NCI-H2107 treated with DMSO at 0.1 percent for 48 hours (cell line): ENCODE measurements at regions not wholly inside any gene's neighbourhood (a gene's known extent, or its start where the extent isn't known, plus 50 kb on each side); places are given as distances from the start of the nearest gene placed in this dataset.
"Not testable (repeated sequence)": the region's sequence is repeated elsewhere in the genome, so short reads cannot be mapped to it uniquely, and the experiment has no call there.

Experiments used
- DNase-seq: peaks from one replicate; lab custom pipeline; 2025; ENCODE audit not compliant: unreplicated experiment; lab: John Stamatoyannopoulos, UW

DNA sequence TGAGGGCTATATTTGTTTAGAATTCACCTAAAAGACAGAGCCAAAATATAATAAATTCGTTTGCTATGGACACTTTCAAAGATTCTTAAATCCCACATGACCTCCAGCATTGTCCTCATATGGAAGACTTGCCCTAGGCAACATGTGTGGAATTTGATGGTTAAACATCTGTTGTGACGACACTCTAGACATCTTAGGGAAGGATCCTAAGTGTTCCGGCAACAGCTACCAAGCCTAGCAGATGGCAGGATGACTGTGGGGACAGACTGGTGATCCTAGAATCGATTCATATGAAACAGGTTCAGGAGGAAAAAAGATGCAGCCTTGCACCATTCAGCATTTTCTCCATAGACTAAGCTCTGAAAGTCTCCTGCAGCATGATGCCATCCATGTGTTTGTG lies 77.6 kb upstream of the BACH2 start:
- DNase-seq: no peak

DNA sequence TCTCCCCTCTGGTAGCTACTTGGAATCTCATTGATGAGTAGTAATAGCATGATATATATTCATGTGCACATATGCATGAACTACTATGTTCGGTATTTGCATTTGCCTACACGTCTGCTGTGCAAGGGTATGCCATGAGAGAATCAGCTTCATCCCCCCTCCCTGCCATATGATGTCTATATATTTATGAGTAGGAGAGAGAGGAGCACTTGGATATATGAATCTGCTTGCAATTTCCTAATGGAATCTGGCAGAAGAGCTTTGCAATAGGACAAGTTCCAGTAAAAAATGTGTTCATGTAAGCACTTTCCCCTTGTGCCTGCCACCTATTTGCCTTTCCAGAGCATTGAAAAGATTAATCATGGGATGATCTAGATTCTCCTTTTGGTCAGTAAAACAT lies 76.2 kb upstream of the BACH2 start:
- no peak for DNase-seq

DNA sequence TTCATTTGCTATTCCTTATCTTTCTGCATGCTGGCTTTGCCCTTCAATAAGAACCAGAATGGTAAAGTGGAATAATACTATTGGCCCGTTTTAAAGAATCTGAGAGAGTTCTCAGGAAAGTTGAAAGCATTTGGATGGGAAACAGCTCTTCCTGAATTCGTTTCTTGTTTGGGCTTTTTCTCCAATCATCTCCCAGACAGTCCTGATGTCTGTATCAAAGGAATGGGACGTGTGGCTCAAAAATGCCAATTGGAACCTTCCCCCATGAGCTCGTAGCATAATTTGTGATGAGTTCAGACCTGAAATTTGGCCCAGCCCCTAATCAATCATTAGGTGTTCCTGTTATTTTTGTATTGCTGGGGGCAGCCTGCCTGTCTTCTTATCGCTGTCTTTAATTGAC lies 75.8 kb upstream of the BACH2 start:
- no peak for DNase-seq

DNA sequence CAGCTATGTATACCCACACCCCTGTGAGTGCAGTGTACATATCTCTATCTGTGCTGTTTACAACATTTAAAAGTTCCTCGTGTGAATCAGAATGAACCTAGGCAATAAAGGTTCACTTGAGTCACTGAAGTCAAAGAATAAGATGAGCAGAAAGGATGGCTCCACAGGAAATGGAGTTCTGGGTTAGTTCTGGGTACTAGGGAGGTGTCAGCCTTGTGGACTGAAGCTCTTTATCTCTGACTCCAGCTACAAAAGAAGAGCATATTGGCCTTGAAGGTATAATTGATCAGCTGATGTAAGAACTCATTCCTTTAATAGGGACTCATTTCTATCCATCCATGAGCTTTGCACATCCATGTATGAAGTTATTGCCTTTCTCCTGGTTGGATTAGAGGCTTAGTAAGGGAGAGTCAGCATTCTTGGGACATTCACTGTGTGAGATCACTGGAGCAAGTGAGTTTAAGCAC lies 73.9 kb upstream of the BACH2 start:
- DNase-seq: no peak

DNA sequence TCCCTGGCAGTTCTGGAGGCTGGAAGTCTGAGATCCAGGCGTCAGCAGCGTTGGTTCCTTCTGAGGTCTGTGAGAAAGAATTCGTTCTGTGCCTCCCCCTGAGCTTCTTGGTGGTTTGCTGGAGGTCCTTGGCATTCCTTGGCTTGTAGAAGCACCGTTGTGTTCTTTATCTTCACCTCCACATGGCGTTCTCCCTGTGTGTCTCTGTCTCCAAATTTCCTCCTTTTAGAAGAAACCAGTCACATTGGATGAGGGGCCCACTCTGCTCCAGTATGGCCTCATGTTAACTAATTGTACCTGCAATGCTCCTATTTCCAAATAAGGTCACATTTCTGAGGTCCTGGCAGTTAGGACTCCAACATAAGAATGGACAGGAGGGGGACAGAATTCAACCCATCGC lies 73.0 kb upstream of the BACH2 start:
- DNase-seq: no peak

DNA sequence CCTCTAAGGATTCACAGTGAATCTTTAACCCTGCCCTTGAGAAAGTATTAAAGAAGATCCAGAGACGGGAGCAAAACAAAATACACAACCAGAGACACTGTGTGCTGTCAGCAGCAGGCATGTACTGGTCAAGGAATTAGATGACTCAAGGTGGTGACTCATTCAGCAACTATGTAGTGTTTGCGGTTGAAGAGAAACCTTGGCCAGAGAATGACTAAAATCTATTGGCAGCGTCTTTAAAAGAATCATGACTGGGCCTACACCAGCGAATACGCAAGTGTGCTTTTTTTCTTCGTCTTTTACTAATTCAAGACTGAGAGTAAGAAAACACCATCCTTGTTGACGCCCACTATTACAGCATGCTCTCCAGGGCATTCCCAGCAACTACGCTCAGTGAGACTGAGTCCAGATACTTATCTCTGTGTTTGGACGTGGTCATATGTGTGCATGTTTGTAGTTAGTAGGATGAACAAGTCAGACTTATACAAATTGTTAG lies 72.4 kb upstream of the BACH2 start:
- no peak for DNase-seq

DNA sequence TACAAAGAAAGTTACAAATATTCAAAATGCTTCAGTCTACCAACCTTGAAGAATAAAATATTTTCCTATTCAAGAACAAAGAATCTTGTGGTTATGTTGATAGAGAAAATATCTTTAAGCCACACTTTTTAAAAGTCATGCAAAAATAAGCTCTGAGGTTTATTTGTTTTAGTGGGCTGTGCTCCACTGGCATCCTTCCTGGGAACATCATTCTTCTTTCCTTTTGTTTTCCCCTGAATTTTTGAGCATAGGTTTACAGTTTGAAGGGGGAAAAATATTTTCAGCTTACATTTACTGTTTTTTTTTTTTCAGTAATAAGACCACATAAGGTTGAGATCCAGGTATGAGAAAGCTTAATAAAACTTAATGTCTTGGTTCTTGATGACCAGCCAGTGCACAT lies 72.0 kb upstream of the BACH2 start:
- DNase-seq: no peak

DNA sequence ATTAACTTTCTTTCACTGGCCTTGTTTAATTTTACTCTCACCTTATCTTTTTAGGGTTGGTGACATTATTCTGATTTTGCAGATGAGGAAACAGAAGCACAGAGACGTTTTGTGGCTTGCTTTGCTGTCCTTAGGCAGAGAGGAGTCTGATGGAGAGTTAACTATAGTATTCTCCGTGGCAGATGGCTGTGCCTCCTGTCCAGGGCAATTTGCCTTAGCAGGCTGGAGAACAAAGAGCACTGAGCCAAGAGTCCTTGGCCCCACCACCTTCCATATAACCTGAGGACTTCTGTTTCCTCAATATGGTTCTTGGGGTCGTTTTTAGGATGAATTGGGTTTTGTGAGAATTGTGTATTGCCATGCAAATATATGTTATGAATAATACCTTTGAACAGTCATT lies 71.4 kb upstream of the BACH2 start:
- DNase-seq: no peak

DNA sequence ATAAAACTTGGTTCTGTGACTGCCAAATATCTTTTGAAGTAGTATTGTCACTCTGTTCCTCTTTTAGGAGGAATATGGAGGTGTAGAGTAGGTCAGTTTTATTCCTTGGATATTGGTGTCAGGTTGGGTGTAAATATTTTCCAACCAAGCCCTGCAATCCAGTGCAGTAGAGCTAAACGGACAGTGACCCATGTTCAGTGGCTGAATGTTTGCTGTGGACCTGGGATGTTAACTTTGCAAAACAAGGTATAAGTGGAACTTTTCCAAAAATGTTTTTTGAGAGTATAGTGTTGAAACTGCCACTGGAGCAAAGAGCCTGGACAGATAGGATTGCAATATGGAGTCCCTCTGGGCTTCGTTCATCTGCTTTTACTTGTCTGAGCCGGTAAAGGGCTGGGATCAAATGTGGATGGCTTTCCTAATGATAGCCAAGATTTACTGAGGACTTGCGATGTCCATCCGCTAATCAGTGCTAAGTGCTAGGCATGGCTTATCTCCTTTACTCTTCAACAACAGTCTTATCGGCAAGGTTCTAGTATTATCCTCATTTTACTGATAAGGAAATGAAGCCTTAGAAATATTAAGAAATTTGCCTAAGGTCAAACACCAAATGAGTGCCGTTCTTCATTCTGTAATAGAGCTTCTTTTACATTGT lies 69.0 kb upstream of the BACH2 start:
- no peak for DNase-seq

DNA sequence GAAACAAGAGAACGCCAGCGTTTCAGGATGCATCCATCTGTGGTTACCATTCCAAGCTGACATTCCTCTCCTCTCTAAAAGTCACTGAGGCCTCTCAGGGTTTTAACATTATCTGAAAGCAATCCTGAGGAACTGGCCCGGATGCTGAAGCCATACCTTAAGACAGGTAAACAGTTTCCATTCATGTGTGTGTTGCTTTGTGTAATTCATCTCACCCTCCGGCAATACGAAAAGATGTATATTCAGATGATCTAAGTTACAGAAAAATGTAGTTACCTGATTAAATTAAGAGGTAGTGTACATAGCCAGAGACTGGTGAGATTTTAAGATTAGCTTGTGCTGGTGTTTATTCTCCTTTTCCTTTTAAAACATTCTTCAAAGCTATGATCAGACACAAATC lies 68.4 kb upstream of the BACH2 start:
- DNase-seq: no peak

DNA sequence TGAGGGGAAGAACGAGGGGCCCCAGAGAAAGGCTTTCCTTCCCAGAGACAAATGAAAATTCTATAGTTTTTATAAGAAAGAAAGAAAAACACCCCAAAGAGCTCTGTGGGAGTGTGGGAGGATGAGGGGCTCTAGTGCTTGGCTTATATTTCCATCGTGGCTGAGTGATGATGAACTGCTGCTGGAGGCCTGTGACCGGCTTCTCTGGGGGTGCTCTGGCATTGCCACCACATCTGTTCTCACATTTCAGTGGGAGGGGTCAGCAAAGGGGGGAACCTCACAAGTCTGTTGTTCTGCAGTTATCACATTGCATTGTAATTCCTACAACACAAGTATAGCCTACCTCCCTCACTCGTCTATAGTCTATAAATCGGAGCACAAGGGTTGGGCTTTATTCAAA lies 67.6 kb upstream of the BACH2 start:
- DNase-seq: no peak

DNA sequence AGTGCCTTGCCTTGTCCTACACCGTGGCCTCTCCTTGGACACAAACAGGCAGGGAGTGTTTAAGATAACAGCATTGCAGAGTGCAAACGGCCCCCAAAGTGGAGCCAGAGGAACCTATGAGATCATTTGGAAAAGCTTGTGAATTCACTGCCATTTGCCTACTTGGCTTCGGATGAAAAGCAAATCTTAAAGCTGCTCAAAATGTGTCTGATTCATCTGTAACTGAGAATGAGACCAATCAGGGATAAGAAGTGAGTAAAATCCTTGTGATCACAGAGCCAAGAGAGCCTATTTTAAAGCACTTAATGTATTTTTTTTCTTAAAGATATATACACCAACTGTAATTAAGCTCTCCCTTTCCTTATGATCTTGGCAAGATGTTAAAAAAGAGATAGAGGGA lies 65.7 kb upstream of the BACH2 start:
- no peak for DNase-seq

DNA sequence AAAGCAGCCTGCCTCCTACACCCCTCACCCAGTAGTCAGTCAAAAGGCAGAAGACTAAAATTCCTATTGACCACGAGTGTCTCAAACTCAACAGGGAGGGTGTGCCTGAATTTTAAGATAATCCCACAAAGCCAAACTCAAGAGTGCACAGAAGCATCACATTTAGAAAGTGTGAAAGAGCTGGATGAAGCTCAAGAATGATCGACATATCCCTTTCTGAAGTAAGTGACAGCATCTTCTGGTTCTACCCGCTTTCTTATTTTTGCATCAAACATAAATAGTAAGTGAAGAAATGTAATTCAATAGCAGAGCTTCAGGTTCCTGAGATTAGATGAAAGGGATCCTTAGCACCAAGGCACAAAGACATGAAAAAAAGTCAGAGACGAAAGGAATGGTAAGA lies 64.5 kb upstream of the BACH2 start:
- no peak for DNase-seq

DNA sequence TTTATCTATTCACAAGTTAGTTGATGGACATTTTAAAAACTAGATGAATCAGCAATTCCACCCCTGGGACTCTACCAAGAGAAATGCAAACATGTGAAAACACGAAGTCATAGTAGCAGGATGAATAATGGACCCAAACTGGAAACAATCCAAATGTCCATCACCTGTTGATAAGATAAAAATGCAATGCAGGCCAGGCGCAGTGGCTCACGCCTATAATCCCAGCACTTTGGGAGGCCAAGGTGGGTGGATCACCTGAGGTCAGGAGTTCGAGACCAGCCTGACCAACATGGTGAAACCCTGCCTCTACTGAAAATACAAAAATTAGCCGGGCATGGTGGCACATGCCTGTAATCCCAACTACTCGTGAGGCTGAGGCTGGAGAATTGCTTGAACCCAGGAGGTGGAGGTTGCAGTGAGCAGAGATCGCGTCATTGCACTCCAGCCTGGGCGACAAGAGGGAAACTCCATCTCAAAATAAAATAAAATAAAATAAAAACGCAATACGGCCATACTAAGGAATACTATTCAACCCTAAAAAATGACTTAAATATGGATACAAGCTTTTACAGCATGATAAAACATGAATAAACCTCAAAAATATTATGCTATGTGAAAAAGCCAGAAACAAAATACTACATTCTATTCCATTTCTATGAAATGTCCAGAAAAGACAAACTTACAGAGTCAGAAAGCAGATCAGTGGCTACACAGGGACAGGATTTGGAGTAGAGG lies 61.6 kb upstream of the BACH2 start:
- DNase-seq: not testable (repeated sequence)

DNA sequence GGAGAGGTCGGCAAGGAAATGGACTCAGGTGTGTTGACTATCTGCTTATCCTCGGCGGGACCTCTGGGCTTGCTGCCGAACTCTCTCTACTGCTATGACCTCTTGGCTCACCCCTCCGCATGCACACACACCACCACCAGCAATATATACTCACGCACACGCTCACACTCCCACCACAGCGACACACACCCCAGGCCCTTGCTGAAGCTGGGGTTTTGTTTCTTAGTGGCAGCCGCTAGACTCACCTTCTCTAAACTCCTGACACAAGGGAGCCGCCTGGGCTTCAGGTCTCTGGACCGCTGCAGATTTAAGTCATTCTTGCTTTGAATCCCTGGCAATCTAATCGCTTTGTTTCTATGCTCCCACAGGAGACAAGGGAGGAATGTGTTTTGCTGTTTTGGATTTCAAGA lies 59.4 kb upstream of the BACH2 start:
- DNase-seq: no peak

DNA sequence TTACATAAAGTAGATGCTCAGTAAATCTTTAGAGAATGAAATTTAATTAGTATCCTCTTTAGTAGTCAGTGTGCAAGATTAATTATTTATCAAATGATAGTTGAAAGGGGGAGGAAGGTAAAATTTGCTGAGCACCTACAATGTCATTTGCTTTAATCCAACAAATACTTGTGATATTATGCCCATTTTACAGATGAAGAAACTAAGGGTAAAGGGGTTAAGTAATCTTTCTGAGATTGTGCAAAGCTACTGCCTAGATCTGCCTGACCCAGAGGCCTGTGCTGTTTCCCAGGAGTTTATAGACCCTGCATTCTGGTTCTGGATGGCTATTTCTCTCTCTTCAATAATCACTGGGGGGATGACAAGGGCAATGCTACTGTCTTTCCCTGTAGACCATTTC lies 58.3 kb upstream of the BACH2 start:
- DNase-seq: no peak

DNA sequence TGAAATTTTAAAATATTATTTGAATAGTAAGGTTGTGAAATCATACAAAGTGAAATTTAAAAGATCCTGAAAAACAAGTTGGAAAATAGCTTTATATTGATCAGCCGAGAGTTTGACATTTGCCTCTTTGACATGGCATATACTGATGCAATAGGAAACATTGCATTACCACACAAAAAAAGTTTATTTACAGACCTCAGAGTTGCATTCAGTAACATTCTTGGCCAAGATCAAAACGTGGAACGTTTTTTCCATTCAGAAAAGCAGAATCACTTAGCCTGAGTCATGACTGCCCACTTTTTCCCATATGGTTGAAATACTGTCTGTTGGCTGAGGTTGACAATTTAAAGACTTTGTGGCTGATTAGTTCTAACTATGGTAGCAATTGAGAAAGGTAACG lies 55.1 kb upstream of the BACH2 start:
- DNase-seq: no peak

DNA sequence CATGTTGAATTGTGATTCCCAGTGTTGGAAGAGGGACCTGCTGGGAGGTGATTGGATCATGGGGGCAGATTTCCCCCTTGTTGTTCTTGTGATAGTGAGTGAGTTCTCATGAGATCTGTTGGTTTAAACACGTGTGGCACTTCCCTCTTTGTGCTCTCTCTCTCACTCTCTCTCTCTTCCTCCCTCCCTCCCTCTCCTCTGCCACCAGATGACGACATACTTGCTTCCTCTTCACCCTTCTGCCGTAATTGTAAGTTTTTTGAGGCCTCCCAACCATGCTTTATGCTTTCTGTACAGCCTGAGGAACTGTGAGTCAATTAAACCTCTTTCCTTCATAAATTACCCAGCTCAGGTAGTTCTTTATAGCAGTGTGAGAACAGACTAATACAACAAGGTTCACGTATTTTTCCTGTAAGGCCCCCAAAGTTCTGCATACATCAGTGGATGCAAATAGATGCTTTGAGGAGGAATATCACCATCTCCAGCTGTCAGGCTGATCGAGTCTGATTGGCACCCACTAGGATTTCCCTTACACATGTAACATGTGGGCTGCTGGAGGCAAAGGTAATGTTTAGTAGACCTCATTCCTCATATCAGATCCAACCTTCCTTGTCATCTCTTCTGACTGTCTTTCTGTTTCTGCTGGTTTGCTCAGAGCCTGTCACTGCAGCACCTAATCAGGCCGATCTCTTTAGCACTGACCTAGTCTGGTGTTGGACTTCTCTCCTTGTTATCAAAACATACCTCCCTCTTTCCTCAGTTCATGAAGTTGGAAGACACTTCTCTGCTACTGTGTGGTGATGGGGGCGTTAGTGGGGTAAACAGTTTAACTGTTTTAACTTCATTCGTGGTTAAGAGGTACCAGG lies 54.3 kb upstream of the BACH2 start:
- no peak for DNase-seq

DNA sequence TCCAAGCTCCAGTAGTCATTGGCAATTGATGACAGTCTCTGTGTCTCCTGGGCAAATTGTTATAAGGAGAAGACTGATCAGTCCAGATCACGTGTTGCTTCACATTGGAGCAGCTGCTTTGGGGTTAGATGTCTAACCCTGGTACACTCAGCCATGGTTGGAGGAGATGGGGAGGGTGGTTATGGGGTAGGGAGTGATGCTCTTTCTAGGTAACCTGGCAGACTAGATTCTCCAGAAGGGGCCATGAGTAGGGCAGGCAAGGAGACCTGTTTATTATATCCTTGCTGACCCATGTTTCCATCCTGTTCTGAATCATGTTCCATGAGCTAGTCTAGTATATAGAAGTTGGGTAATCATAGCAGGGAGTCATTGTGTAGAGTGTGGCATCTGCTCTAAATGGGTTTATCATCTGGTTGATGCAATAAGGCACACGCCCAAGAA lies 50.8 kb upstream of the BACH2 start:
- DNase-seq: no peak

DNA sequence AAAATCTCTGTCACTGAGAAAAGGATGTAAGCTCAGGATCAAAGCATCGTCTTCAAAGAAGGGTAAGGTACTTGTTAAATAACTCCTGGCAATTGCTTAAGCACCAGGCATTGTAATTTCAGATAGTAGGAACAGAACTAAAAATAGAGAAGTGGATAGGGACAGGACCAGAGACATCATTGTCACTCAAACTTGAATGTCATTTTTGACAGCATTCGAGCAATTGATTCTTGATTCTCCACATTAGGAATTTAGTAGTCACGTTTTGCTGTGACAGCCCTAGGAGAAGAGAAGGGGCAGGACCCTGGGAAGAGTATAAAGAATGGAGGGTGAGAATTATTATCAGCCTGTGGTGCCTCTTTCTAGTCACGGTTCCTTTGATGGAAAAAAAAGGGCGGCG lies 50.1 kb upstream of the BACH2 start:
- DNase-seq: no peak
